ENCODE measurements at regions not wholly inside any gene's neighbourhood (a gene's known extent, or its start where the extent isn't known, plus 50 kb on each side); places are given as distances from the start of the nearest gene placed in this dataset.

DNA sequence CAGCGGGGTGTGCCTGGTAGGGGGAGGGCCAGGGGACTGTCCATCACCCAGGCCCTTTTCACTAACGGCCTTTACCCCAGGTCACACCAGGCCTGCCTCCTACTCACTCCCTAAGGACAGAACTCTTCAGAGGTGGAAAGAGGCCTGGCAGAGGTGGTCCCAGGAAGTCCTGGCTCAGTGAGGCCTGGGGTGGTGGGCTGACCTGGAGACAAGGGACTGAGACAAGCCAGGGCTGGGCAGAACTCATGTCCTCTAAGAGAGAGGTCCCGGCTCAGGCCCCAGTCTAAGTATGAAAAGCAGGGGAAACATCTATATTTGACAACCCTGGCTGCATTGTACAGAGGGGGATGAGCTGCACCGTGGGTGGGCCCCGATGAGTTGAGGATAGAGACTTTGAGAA is 65.9 kb upstream of the TEX51 start:
- TF ChIP-seq, protein P1, sequence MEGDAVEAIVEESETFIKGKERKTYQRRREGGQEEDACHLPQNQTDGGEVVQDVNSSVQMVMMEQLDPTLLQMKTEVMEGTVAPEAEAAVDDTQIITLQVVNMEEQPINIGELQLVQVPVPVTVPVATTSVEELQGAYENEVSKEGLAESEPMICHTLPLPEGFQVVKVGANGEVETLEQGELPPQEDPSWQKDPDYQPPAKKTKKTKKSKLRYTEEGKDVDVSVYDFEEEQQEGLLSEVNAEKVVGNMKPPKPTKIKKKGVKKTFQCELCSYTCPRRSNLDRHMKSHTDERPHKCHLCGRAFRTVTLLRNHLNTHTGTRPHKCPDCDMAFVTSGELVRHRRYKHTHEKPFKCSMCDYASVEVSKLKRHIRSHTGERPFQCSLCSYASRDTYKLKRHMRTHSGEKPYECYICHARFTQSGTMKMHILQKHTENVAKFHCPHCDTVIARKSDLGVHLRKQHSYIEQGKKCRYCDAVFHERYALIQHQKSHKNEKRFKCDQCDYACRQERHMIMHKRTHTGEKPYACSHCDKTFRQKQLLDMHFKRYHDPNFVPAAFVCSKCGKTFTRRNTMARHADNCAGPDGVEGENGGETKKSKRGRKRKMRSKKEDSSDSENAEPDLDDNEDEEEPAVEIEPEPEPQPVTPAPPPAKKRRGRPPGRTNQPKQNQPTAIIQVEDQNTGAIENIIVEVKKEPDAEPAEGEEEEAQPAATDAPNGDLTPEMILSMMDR (IDR thresholded peaks at IDR 0.05): no peak
- TF ChIP-seq POLR2A (IDR thresholded peaks at IDR 0.05): no peak
- DNase-seq: no peak
- H3K9me3 ChIP-seq (replicated peaks in 1 of 3): no peaks in the 10 kb centered on the region
- H3K4me3 ChIP-seq: no peak overlapping the region
- H3K4me1 ChIP-seq (replicated peaks in 1 of 2): no peaks in the 10 kb centered on the region
- H3K27me3 ChIP-seq: no peaks in the 10 kb centered on the region
- intact Hi-C loops (cut with DNase I): no loop called here
- 81 to 90% (median 85%) methylated on average over 4 to 5 of the region's 5 CpGs for WGBS, 4 donors
- H3K27ac ChIP-seq: no peak overlapping the region
- no peaks in the 10 kb centered on the region for H3K36me3 ChIP-seq (replicated peaks in 1 of 2)

DNA sequence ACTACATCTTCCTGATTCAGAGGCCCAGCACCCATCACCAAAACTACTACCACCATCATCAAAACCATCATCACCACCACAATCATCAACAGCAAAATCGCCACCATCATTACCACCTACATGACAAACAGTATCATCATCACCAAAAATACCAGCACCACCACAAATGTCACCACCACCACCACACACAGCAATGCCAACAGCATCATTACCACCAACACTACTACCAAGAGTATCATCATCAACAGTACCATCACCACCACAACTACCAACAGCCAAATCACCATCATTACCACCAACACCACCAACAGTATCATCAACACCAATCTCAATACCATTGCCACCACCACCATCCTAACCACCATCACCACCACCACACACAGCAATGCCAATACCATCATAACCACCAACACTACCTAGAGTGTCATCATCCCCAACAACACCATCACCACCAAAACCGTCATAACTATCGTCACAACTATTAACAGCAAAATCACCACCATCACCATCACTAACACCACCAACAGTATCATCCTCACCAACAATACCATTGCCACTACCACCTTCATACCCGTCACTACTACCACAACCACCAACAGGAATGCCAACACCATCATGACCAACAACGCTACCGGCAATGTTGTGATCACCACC is 64.6 kb upstream of the TEX51 start:
- Histone ChIP-seq H3K4me1 (replicated peaks in 1 of 2) (no peaks in the 10 kb centered on the region), H3K36me3 (replicated peaks in 1 of 2) (no peaks in the 10 kb centered on the region), H3K4me3 (no peak overlapping the region), H3K27ac (no peak overlapping the region), H3K27me3 (no peaks in the 10 kb centered on the region), H3K9me3 (replicated peaks in 1 of 3) (no peaks in the 10 kb centered on the region)
- WGBS, 4 donors: 91 to 96% (median 92%) methylated on average over 6 of the region's 6 CpGs
- intact Hi-C loops (cut with DNase I): no loop called here
- TF ChIP-seq POLR2A (IDR thresholded peaks at IDR 0.05): no peak
- TF ChIP-seq, protein P1 (IDR thresholded peaks at IDR 0.05): no peak
- no peak for DNase-seq

DNA sequence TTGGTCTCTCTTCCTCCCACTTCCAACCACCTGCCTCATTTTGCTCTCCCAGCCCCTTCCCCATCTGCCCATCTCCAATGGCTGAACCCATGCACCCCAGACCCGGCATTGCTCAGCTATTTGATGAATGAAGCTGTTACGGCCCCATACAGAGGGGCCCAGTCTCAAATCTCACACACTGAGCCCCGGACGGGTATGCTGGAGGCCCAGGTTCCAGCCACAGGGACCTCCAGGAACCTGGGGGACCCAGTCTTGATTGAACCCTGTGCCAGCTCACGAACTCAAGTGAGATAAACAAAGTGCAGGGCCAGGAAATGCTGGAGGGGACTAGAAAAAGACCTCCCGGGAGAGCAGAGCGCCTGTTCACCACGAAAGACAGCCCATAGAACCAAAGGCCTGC is 63.4 kb upstream of the TEX51 start:
- intact Hi-C loops (cut with DNase I): no loop called here
- DNase-seq: no peak
- Histone ChIP-seq H3K4me3 (no peak overlapping the region), H3K27ac (no peak overlapping the region), H3K36me3 (replicated peaks in 1 of 2) (no peaks in the 10 kb centered on the region), H3K9me3 (replicated peaks in 1 of 3) (no peaks in the 10 kb centered on the region), H3K4me1 (replicated peaks in 1 of 2) (no peaks in the 10 kb centered on the region), H3K27me3 (no peaks in the 10 kb centered on the region)
- no peak for TF ChIP-seq POLR2A (IDR thresholded peaks at IDR 0.05)
- TF ChIP-seq, protein P1 (IDR thresholded peaks at IDR 0.05): no peak
- 81 to 86% (median 83%) methylated on average over 6 to 8 of the region's 8 CpGs for WGBS, 4 donors

DNA sequence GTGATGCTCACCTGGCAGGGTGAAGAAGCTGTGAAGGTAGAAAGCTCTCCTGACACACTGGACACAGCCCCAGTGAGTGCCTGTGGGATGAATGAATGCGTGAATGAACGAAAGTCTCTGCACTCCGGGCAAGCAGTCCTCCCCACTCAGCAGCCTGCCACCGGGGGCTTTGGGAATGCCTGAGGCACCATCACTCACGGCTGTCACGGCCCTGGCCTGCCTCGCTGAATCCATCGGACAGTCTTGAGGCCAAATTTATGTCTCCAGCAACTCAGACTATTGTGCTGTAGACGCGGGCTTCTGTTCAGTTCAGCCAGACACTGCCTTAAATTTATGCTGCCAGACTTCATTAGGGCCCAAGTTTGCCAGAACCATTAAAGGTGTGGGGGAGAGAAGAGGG is 62.9 kb upstream of the TEX51 start:
- Histone ChIP-seq H3K27me3 (no peaks in the 10 kb centered on the region), H3K4me1 (replicated peaks in 1 of 2) (no peaks in the 10 kb centered on the region), H3K4me3 (no peak overlapping the region), H3K9me3 (replicated peaks in 1 of 3) (no peaks in the 10 kb centered on the region), H3K27ac (no peak overlapping the region), H3K36me3 (replicated peaks in 1 of 2) (no peaks in the 10 kb centered on the region)
- 36 to 61% (median 51%) methylated on average over 2 to 10 of the region's 10 CpGs for WGBS, 4 donors
- intact Hi-C loops (cut with DNase I): no loop called here
- no peak for DNase-seq
- TF ChIP-seq, protein P1 (IDR thresholded peaks at IDR 0.05): no peak

Data from adrenal gland (tissue), 9 donors.